ENCODE measurements at regions not wholly inside any gene's neighbourhood (a gene's known extent, or its start where the extent isn't known, plus 50 kb on each side); places are given as distances from the start of the nearest gene placed in this dataset.

DNA sequence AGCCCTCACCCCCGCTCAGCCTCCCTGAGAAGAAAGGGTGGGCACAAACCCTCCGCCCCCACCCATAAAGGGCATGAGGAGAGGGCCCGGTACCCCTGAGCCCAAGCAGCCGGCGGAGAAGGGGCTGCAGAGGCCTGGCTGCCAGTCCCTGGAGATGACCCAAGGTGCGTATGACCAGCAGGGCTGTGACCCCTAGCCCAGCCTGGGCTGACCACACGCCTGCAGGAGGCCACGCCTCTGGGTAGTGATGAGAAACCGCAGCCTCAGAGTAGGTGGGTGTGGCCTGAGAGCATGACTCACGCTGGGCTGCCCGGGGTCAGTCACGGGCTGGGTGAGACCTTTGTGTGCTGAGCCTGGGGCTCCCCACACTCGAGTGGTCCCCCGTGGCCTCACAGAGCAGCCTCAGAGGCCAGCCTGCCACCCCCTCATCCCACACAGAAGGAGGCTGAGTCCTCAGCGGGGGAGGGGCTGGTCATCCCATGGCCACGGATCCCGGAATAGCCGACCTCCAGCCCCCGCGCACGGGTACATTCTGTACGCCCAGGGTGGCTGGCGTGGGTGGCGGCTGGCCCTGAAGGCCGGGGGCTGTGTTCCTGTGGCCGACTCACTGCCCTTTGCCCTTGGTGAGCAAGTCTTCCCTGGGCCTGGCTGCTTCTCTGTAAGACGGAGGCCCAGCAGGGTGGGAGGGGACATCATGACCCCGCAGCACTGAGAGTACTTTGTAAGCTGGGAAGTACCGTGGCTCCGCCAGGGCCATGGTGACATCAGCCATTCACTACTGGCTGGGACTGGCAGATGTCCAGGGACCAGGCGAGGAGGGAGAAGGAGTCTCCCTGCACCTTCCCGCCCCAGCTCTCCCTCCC is 110.8 kb upstream of the OTOS start:
- TF ChIP-seq, protein P1, sequence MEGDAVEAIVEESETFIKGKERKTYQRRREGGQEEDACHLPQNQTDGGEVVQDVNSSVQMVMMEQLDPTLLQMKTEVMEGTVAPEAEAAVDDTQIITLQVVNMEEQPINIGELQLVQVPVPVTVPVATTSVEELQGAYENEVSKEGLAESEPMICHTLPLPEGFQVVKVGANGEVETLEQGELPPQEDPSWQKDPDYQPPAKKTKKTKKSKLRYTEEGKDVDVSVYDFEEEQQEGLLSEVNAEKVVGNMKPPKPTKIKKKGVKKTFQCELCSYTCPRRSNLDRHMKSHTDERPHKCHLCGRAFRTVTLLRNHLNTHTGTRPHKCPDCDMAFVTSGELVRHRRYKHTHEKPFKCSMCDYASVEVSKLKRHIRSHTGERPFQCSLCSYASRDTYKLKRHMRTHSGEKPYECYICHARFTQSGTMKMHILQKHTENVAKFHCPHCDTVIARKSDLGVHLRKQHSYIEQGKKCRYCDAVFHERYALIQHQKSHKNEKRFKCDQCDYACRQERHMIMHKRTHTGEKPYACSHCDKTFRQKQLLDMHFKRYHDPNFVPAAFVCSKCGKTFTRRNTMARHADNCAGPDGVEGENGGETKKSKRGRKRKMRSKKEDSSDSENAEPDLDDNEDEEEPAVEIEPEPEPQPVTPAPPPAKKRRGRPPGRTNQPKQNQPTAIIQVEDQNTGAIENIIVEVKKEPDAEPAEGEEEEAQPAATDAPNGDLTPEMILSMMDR (IDR thresholded peaks at IDR 0.05; ENCODE audit: low read depth, low read length), result no peak
- DNase-seq (ENCODE audit: low read depth in 2 of 2), result peak; percentile 91 to 96
- no peak overlapping the region for H3K4me3 ChIP-seq (replicated peaks in 1 of 2; ENCODE audit: low read depth in 2 of 2, low read length in 2 of 2)

DNA sequence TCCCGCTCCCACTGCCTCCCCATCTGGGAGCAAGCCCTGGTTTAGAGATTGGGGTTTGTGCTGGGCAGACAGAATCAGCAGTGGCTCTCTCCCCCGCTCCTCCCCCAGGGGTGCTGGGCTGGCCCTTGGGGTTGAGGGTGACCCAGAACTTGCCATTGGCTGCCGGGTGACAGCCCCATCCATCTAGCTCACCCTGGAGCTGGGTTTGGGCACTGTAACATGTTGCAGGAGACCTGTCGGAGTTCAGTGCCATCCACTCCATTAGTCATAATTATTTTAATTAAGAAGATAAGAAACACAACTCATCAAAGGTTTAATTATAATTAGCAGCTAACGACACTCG is 111.4 kb upstream of the OTOS start:
- no peak for DNase-seq (ENCODE audit: low read depth in 2 of 2)
- no peak overlapping the region for H3K4me3 ChIP-seq (replicated peaks in 1 of 2; ENCODE audit: low read depth in 2 of 2, low read length in 2 of 2)
- TF ChIP-seq, protein P1 (IDR thresholded peaks at IDR 0.05; ENCODE audit: low read depth, low read length), result no peak

DNA sequence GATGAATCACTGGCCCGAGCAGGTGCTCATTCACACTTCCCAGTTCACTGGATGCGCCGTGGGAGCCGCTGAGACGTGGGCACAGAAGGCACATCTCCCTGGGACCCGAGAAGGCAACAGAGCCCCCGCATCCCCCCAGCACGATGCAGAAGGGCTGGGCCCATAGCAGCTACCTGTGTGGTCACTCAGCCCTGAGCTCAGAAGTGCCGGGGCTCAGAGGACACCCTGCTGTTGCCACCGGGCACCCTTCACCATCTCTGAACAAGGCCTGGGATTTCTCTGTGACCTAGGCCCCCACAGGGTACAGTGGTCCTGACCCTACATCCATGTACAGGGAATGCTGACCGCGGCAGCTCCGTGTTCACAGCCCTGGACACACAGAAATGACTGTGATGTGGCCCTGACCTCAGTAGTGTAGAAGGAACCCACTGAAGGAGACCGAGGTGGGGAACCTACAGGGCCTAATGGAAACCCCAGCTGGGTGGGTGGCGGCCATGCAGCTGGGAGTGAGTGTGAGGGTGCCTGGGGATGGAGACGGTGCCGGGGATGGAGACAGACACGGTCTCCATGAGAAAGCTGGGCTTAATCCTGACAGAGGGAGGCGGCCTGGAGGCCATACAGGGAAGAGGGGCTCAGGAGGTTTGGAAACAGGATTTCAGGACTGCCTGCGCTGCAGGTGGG is 111.9 kb upstream of the OTOS start:
- TF ChIP-seq, protein P1 (IDR thresholded peaks at IDR 0.05; ENCODE audit: low read depth, low read length), result no peak
- H3K4me3 ChIP-seq (replicated peaks in 1 of 2; ENCODE audit: low read depth in 2 of 2, low read length in 2 of 2), result no peak overlapping the region
- DNase-seq (ENCODE audit: low read depth in 2 of 2), result no peak

DNA sequence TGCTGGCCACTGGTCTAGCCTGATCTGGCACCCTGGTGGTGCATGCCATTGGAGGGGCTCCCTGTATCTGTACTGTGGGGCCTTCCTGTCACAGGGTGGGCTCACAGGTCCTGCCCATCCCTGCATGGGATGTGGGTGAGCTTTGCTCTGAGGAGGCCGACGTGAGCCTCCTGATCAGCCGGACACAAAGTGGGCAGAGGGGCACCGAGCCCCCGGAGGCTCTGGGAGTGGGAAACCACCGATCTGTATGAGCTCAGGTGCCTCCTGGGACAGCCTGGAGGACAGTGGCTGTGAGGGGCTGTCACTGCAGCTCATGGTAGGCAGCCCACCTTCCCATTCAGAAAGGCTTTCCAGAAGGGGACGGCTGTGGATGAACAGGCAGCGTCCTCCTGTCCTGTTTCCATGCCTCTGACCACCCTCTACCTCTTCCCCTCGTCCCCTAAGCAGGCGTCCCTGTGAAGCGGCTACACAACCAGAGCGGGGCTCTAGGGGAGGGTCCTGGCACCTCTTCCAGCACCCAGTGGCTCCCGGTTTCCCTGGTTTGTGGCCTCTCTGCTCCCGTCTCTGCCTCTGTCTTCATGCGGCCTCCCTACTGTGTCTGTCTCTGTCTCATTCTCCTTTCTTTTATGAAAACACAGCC is 112.5 kb upstream of the OTOS start:
- TF ChIP-seq, protein P1 (IDR thresholded peaks at IDR 0.05; ENCODE audit: low read depth, low read length), result no peak
- no peak for DNase-seq (ENCODE audit: low read depth in 2 of 2)
- H3K4me3 ChIP-seq (replicated peaks in 1 of 2; ENCODE audit: low read depth in 2 of 2, low read length in 2 of 2), result no peak overlapping the region

DNA sequence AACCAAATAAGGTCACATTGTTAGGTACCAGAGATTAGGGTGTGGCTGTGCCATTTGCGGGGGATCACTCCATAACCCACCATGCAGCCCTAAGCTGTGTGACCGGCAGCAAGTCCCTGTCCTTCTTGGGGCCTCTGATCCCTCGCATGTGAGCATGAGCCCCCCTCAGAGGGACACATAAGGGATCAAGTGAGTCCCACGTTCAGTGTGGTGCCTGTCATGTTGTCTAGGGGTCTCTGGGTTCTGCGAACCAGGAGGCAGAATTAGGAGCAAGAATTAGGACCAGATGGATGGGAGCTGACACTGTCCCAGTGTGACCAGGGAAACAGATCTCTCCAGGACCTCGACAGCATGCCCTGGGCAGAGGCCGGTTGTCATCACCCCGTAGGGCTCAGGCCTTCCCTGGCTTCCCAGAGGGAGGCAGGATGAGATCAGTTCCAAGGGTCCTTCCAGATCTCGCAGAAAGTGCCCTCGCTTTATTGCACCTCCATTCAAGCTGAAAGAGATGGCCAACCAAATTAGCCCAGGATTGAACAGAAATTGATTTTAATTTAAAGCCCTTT is 113.2 kb upstream of the OTOS start:
- H3K4me3 ChIP-seq (replicated peaks in 1 of 2; ENCODE audit: low read depth in 2 of 2, low read length in 2 of 2), result no peak overlapping the region
- TF ChIP-seq, protein P1 (IDR thresholded peaks at IDR 0.05; ENCODE audit: low read depth, low read length), result no peak
- DNase-seq (ENCODE audit: low read depth in 2 of 2), result no peak

DNA sequence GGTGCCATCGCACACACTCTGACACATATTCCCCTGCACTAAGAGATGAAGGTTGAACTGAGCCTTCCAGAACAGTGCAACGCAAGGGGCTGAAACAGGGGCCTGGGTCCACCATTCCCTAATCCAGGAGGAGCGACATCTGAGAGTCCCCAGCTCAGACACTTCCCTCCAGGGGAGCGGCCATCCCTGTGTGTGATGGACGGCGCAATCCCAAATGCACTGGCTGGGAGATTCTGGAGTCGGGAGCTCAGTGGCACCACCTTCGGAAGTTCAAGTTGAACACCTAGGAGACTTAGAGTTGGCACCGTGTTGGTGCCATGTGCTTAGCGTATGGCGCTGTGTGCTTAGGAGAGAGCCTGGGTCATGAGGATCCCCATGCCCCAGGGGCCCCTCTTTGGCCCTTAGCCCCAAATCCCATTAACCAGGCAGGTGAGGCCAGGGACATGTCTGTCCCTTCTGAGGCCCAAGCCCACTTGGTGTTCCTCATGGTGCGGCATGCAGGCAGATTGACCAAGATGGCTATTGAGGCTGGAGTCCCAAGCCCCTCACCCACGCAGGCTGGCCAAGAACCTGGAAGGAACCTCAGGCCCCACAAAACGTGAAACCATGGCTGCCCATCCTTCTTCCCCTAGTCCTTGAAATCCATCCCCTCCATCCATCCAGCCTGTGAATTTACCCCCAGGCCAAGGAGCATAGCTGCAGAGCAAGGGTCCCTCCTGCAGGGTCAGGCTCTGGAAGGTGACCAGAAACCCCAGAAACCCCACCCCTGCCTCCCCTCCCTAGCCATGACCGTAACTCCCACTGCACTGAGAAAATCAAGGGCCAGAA is 114.1 kb upstream of the OTOS start:
- TF ChIP-seq, protein P1 (IDR thresholded peaks at IDR 0.05; ENCODE audit: low read depth, low read length), result no peak
- DNase-seq (ENCODE audit: low read depth in 2 of 2), result no peak
- no peak overlapping the region for H3K4me3 ChIP-seq (replicated peaks in 1 of 2; ENCODE audit: low read depth in 2 of 2, low read length in 2 of 2)
